D721Med (cell line): ENCODE measurements at regions not wholly inside any gene's neighbourhood (a gene's known extent, or its start where the extent isn't known, plus 50 kb on each side); places are given as distances from the start of the nearest gene placed in this dataset.
"Not testable (repeated sequence)": the region's sequence is repeated elsewhere in the genome, so short reads cannot be mapped to it uniquely, and the experiment has no call there.

ENCODE experiments used
- DNase-seq: peaks from one replicate; pipeline ENCODE4 v3.0.0; 2011; ENCODE audit warnings: low spot score; ENCODE audit not compliant: insufficient read length
- FAIRE-seq: peaks from 2 replicates; lab custom pipeline; 2011; peaks lifted over from hg19 to GRCh38; lab: Jason Lieb, UNC
- TF ChIP-seq, protein P1 (sequence below): IDR thresholded peaks from 2 replicates; pipeline ENCODE4 v1.5.1; 2012; ENCODE audit warnings: mild to moderate bottlenecking, control low read depth; ENCODE audit not compliant: insufficient read depth; ENCODE audit errors: missing control alignments

GRCh38 chr2:215889240-215889969 is 123.9 kb downstream of the MREG start:
- not testable (repeated sequence) for DNase-seq, FAIRE-seq

DNA sequence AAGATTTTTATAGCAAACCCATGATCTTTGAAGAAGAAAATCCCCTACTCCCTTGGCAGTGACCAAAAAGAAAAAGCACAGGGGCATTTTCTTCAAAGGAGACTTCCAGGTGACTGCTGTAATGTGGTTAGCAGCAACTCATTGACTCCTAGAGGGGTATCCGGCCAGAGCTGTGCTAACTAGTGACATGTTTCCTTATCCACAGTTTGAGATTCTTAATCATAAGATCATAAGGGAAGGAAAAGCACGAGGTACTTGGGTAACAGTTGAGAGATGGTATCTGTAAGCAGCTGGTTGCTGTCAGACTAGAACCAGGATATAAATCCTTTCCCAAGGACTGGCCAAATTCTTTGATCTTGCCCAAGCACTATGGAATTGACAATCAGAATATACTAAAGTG is 124.7 kb downstream of the MREG start:
- TF ChIP-seq, protein P1, sequence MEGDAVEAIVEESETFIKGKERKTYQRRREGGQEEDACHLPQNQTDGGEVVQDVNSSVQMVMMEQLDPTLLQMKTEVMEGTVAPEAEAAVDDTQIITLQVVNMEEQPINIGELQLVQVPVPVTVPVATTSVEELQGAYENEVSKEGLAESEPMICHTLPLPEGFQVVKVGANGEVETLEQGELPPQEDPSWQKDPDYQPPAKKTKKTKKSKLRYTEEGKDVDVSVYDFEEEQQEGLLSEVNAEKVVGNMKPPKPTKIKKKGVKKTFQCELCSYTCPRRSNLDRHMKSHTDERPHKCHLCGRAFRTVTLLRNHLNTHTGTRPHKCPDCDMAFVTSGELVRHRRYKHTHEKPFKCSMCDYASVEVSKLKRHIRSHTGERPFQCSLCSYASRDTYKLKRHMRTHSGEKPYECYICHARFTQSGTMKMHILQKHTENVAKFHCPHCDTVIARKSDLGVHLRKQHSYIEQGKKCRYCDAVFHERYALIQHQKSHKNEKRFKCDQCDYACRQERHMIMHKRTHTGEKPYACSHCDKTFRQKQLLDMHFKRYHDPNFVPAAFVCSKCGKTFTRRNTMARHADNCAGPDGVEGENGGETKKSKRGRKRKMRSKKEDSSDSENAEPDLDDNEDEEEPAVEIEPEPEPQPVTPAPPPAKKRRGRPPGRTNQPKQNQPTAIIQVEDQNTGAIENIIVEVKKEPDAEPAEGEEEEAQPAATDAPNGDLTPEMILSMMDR, result no peak
- no peak for FAIRE-seq
- DNase-seq, result no peak

- DNase-seq (no peak), FAIRE-seq (no peak)
- TF ChIP-seq, protein P1, result no peak
Observed at GRCh38 chr2:215887303-215887702, 126.0 kb downstream of the MREG start.

DNA sequence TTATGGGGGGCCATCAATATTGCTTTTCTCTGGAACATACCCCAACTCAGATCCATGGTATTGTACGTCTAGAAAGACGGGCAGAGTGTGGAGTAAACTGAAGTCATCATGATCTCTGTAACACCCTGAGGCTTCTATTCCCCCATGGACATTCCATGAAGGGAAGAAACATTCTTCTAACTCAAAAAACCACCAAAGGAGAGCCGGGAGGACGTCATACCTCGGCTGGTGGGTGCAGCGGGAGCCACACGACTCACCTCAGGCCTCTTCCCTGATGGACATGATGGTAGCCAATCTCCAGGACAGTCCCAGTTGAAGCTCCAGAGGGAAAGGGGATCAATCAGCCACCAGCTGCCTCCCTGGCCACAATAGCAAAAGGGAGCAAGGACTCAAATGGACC is 127.3 kb downstream of the MREG start:
- no peak for DNase-seq
- no peak for FAIRE-seq
- TF ChIP-seq, protein P1, result no peak

DNA sequence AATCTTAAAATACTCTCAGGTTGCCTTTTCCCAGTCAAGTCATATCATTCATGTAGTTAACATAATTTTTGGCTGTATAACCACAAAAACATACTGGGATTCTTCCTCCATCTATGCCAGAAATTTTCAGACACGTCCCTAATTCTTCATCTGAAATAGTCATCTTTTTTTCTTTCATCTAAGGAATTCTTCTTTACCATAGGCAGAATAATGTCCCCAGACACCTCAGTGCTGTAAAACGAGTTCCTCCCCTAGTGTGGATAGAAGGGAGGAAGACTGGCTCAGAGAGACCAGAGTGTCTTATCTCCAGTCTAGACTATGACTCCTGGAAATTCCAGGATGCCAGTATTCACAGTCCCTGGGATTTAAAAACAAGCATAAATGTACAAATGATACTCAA is 127.8 kb downstream of the MREG start:
- TF ChIP-seq, protein P1, result no peak
- DNase-seq (no peak), FAIRE-seq (no peak)

- no peak for DNase-seq
- TF ChIP-seq, protein P1, result no peak
- FAIRE-seq, result no peak
Observed at GRCh38 chr2:215884451-215885087, 128.8 kb downstream of the MREG start.

- TF ChIP-seq, protein P1, result no peak
- DNase-seq (no peak), FAIRE-seq (no peak)
Observed at GRCh38 chr2:215883799-215884198, 129.6 kb downstream of the MREG start.
